Activated naive CD8-positive, alpha-beta T cell treated with anti-CD3 and anti-CD28 coated beads, Interleukin-2, amount 10 ng/mL, durations not matched to agents 7 days and 5 days (primary cell): ENCODE measurements at regions not wholly inside any gene's neighbourhood (a gene's known extent, or its start where the extent isn't known, plus 50 kb on each side); places are given as distances from the start of the nearest gene placed in this dataset.

Experiments
- ATAC-seq: fragments of 150-1000 bp; cut with Tn5 transposase; one replicate; pipeline ENCODE4 v1.10.0; 2021; ENCODE audit warnings: low read depth, moderate library complexity
- POLR2A ChIA-PET: fragments of 350-600 bp; sonication (Branson Sonifier 250); formaldehyde crosslinking; loops from one replicate; lab custom pipeline; 2021; ENCODE audit warnings: antibody characterized with exemption; lab: Charles Lee
- DNase-seq: peaks from one replicate; pipeline ENCODE4 v3.0.0; 2021
- H3K27ac Mint-ChIP-seq: one replicate; pipeline ENCODE4 v1.8.0; 2022; ENCODE audit warnings: mild to moderate bottlenecking, mixed read lengths
- H3K27me3 Mint-ChIP-seq: one replicate; pipeline ENCODE4 v1.8.0; 2022; ENCODE audit warnings: mild to moderate bottlenecking, moderate library complexity, mixed read lengths
- H3K36me3 Mint-ChIP-seq: one replicate; pipeline ENCODE4 v1.8.0; 2021; ENCODE audit warnings: mild to moderate bottlenecking, mixed read lengths
- H3K4me1 Mint-ChIP-seq: one replicate; pipeline ENCODE4 v1.8.0; 2021; ENCODE audit warnings: mixed read lengths
- H3K4me3 Mint-ChIP-seq: one replicate; pipeline ENCODE4 v1.8.0; 2022; ENCODE audit warnings: mild to moderate bottlenecking, moderate library complexity, mixed read lengths
- H3K9me3 Mint-ChIP-seq: one replicate; pipeline ENCODE4 v1.8.0; 2021; ENCODE audit warnings: mixed read lengths

DNA sequence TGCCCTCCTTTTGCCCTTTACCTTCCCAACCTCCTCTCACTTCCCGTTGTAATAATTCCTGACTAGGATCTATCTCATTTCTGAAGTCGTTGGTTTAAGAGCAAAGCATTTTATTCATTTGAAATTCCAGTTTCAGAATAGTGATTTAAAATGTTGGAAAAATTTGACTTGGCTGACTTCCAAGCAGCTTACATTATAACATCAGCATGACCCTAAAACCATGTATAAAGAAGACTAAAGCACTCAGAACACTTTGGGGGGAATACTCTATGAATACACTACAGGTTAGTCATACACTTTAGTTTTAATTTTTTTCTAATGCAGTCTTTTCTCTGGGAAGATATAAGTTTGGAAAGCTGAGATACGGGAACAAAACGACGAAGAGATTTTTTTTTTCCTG is 161.1 kb downstream of the BTG1 start:
- no peak overlapping the region for H3K27ac Mint-ChIP-seq
- H3K27me3 Mint-ChIP-seq = no peaks in the 10 kb centered on the region
- H3K36me3 Mint-ChIP-seq = peaks cover 2% of the 10 kb centered on the region
- DNase-seq (no peak), ATAC-seq (no peak)
- H3K9me3 Mint-ChIP-seq = no peaks in the 10 kb centered on the region
- POLR2A ChIA-PET = interaction anchor here (1.4 kb wide), 1 partner anchor 153 kb away, joined by 4 read pairs; no protein-coding TSS in a partner anchor
- peaks cover 14% of the 10 kb centered on the region for H3K4me1 Mint-ChIP-seq
- H3K4me3 Mint-ChIP-seq = no peak overlapping the region

DNA sequence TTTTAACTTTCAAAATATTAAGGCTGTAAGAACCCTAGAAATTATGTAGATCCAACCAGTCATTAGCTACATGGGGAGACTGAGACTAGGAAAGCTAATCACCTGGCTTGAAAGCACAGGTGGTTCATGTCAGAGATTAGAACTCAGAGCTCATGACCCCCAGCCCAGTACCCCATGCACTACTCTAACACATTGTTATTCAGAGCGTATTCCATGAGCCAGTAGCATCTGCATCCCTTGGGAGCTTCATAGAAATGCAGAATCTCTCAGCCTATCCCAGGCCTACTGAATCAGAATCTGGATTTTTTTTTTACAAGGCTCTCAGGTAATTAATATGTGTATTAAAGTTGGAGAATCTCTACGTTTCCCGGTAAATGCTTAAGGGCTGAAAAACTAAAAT is 161.7 kb downstream of the BTG1 start:
- POLR2A ChIA-PET = interaction anchor here (1.4 kb wide), 1 partner anchor 163 kb away, joined by 3 read pairs; no protein-coding TSS in a partner anchor
- Mint-ChIP-seq H3K4me3 (no peak overlapping the region), H3K27ac (no peak overlapping the region), H3K9me3 (no peaks in the 10 kb centered on the region), H3K36me3 (peaks cover 2% of the 10 kb centered on the region), H3K4me1 (peaks cover 14% of the 10 kb centered on the region), H3K27me3 (no peaks in the 10 kb centered on the region)
- DNase-seq = no peak
- no peak for ATAC-seq

DNA sequence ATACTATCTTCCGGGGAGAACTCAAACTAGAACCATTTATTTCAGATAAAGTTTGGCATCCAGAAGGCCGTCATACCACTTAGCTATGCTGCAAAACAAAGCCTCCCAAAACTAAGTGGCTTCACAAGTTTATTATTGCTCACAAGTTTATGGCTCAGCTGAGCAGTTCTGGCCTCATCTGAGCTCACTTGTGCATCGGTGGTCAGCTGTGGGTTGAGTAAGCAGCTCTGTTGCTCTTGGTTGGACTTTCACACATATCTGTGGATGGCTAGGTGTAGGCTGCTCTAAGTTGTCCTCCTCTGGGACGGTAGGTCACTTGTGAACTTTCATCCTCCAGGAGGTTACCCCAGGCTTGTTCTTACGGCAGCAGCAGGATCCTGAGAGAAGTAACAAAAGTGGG is 162.7 kb downstream of the BTG1 start:
- POLR2A ChIA-PET = interaction anchor here (1.4 kb wide), 2 partner anchors 154 to 164 kb away, joined by 3 read pairs; no protein-coding TSS in a partner anchor
- Mint-ChIP-seq H3K27ac (no peak overlapping the region), H3K27me3 (no peaks in the 10 kb centered on the region), H3K4me3 (no peak overlapping the region), H3K9me3 (peaks cover 1% of the 10 kb centered on the region), H3K4me1 (peaks cover 19% of the 10 kb centered on the region), H3K36me3 (peaks cover 4% of the 10 kb centered on the region)
- ATAC-seq (no peak), DNase-seq (no peak)

DNA sequence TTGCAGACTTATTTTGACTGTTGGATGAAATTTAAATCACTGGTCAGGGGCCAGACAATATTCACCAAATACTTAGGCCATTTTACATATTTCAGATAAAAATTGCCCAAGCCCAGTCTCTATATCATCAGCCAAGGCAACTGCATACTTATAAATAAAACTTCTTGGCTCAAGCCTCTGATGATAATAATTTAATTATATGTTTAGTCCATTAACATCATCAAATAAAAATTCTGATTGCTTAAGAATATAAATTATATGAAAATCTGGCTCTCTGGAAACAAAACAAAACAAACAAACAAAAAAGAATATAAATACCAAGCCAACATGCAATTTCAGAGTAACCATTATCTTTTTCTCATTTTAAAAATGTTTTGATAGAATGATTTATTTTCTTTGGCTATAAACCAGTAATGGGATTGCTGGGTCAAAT is 165.2 kb downstream of the BTG1 start:
- H3K4me3 Mint-ChIP-seq = no peak overlapping the region
- H3K36me3 Mint-ChIP-seq = peaks cover 12% of the 10 kb centered on the region
- peaks cover 13% of the 10 kb centered on the region for H3K4me1 Mint-ChIP-seq
- POLR2A ChIA-PET = no interaction called here
- H3K9me3 Mint-ChIP-seq = peaks cover 5% of the 10 kb centered on the region
- no peak for ATAC-seq
- DNase-seq = no peak
- no peak overlapping the region for H3K27ac Mint-ChIP-seq
- no peaks in the 10 kb centered on the region for H3K27me3 Mint-ChIP-seq

DNA sequence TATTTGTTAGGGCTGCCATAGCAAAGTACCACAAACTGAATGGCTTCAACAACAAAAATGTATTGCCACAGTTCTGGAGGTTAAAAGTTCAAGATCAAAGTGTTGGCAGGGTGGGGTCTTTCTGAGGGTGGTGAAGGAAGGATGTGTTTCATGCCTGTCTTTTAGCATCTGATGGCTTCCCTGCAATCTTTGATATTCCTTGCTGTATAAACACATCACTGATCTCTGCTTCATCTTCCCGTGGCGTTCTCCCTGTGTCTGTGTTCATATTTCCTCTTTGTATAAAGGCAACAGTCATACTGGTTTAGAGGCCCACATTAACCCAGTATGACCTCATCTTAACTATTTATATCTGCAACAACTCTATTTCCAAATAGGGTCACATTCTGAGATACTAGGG is 167.5 kb downstream of the BTG1 start:
- peaks cover 5% of the 10 kb centered on the region for H3K9me3 Mint-ChIP-seq
- no peaks in the 10 kb centered on the region for H3K27me3 Mint-ChIP-seq
- peaks cover 6% of the 10 kb centered on the region for H3K4me1 Mint-ChIP-seq
- DNase-seq = no peak
- H3K36me3 Mint-ChIP-seq = peaks cover 9% of the 10 kb centered on the region
- peak overlapping the region; percentile 2 for H3K4me3 Mint-ChIP-seq
- peak overlapping the region; percentile 50 for H3K27ac Mint-ChIP-seq
- POLR2A ChIA-PET = no interaction called here
- ATAC-seq = peak; percentile 66

GRCh38 chr12:91975891-91976290 is 169.8 kb downstream of the BTG1 start:
- ATAC-seq = no peak
- Mint-ChIP-seq H3K4me3 (no peak overlapping the region), H3K27ac (no peak overlapping the region), H3K4me1 (peaks cover 6% of the 10 kb centered on the region), H3K36me3 (peaks cover 15% of the 10 kb centered on the region), H3K27me3 (no peaks in the 10 kb centered on the region), H3K9me3 (peaks cover 5% of the 10 kb centered on the region)
- POLR2A ChIA-PET = no interaction called here
- no peak for DNase-seq

DNA sequence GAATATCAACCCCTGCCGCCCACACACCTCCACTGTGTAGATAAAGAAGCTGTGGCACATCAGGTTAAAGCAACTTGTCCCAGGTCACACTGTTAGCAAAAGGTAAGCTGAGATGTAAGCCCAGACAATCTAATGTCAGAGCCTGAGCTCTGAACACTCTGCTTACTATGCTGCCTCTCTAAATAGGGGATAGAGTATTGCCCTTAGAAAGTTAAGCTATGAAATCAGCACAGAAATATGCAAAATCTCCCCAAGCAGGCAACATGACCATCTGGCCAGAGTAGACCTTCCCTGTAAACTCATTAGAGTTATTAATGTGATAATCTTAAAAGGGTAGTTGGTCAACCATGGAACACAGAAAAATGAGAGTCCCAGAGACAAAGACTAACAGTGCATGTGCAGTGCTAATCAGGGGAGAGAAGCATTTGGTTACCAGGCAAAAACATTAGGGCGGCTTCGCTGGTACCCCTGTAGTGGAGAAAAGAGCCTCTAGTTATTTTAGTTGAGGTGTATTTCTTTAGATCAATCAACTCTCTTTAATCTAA is 171.0 kb downstream of the BTG1 start:
- Mint-ChIP-seq H3K27me3 (no peaks in the 10 kb centered on the region), H3K36me3 (peaks cover 17% of the 10 kb centered on the region), H3K4me3 (no peak overlapping the region), H3K27ac (no peak overlapping the region), H3K9me3 (peaks cover 9% of the 10 kb centered on the region), H3K4me1 (peaks cover 6% of the 10 kb centered on the region)
- ATAC-seq (no peak), DNase-seq (no peak)
- POLR2A ChIA-PET = no interaction called here

GRCh38 chr12:91973813-91974212 is 171.8 kb downstream of the BTG1 start:
- no peaks in the 10 kb centered on the region for H3K27me3 Mint-ChIP-seq
- H3K36me3 Mint-ChIP-seq = peaks cover 19% of the 10 kb centered on the region
- ATAC-seq (no peak), DNase-seq (no peak)
- peaks cover 12% of the 10 kb centered on the region for H3K9me3 Mint-ChIP-seq
- POLR2A ChIA-PET = no interaction called here
- H3K4me3 Mint-ChIP-seq = no peak overlapping the region
- H3K27ac Mint-ChIP-seq = no peak overlapping the region
- H3K4me1 Mint-ChIP-seq = peaks cover 6% of the 10 kb centered on the region

GRCh38 chr12:91972896-91973295 is 172.8 kb downstream of the BTG1 start:
- H3K36me3 Mint-ChIP-seq = peaks cover 17% of the 10 kb centered on the region
- no peaks in the 10 kb centered on the region for H3K4me1 Mint-ChIP-seq
- H3K27ac Mint-ChIP-seq = no peak overlapping the region
- H3K4me3 Mint-ChIP-seq = no peak overlapping the region
- DNase-seq = no peak
- no peaks in the 10 kb centered on the region for H3K27me3 Mint-ChIP-seq
- ATAC-seq = no peak
- peaks cover 11% of the 10 kb centered on the region for H3K9me3 Mint-ChIP-seq
- POLR2A ChIA-PET = no interaction called here

GRCh38 chr12:91968777-91969171 is 176.9 kb downstream of the BTG1 start:
- peaks cover 12% of the 10 kb centered on the region for H3K36me3 Mint-ChIP-seq
- no peaks in the 10 kb centered on the region for H3K27me3 Mint-ChIP-seq
- POLR2A ChIA-PET = no interaction called here
- H3K9me3 Mint-ChIP-seq = peaks cover 7% of the 10 kb centered on the region
- ATAC-seq = no peak
- no peaks in the 10 kb centered on the region for H3K4me1 Mint-ChIP-seq
- no peak overlapping the region for H3K27ac Mint-ChIP-seq
- no peak for DNase-seq
- no peak overlapping the region for H3K4me3 Mint-ChIP-seq

DNA sequence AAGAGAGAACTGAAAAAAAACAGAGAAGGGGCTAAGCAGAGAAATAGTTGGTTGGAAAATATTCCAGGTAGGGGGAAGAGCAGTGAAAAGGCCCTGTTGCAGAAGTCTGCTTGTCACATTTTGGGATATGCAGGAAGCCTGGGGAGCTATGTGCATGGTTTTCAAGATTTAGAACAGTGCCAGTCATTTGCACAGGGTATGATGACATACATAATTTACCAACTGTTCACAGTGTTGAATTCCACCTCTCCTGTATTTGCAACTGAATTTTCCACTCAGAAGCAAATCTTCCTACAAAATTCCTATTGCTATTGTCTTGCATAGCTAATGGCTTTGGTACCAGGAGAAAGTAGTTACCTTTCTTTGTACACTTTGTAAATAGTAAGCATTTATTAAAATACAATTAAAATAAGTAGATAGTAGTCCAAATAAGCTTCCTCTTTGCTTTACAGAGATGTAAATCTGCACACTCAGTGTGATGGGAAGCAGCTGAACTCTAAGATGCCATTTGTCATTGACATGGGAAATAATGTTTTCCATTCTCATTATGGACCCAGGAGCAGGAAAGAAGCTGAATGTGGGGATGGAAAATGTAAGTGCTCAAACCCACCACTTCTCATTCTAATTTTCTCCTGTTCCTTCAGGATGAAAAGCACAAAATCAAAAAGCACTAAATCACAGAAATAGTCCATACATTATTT is 177.4 kb downstream of the BTG1 start:
- Mint-ChIP-seq H3K36me3 (peaks cover 12% of the 10 kb centered on the region), H3K4me3 (no peak overlapping the region), H3K4me1 (no peaks in the 10 kb centered on the region), H3K9me3 (peaks cover 7% of the 10 kb centered on the region), H3K27ac (no peak overlapping the region), H3K27me3 (no peaks in the 10 kb centered on the region)
- DNase-seq = no peak
- POLR2A ChIA-PET = no interaction called here
- no peak for ATAC-seq

GRCh38 chr12:91967590-91967989 is 178.1 kb downstream of the BTG1 start:
- ATAC-seq = no peak
- POLR2A ChIA-PET = no interaction called here
- Mint-ChIP-seq H3K9me3 (peaks cover 7% of the 10 kb centered on the region), H3K4me1 (no peaks in the 10 kb centered on the region), H3K27me3 (no peaks in the 10 kb centered on the region), H3K27ac (no peak overlapping the region), H3K4me3 (no peak overlapping the region), H3K36me3 (peaks cover 12% of the 10 kb centered on the region)
- no peak for DNase-seq

DNA sequence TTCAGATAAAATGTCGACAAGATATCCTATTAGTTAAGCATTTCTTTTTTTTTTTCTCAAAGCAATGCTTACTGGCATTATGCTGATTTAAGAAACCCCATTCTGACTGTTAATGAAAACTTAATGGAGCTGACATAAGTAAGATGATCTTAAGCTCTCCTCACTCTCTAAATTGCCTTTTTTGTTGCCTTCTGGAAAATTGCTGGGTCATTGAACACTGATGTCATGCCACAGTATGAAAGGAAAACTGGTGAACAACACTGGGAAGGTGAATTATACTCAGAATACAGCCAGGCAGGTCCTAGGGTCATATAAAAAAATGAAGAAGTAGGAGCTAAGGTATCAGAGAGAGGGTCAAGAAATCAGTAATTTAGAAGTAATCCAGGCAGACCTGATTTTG is 179.9 kb downstream of the BTG1 start:
- Mint-ChIP-seq H3K36me3 (peaks cover 10% of the 10 kb centered on the region), H3K9me3 (peaks cover 7% of the 10 kb centered on the region), H3K27ac (no peak overlapping the region), H3K4me1 (no peaks in the 10 kb centered on the region), H3K27me3 (no peaks in the 10 kb centered on the region), H3K4me3 (no peak overlapping the region)
- POLR2A ChIA-PET = interaction anchor here (0.6 kb wide), 1 partner anchor 20 kb away, joined by 3 read pairs; no protein-coding TSS in a partner anchor
- DNase-seq (no peak), ATAC-seq (no peak)

DNA sequence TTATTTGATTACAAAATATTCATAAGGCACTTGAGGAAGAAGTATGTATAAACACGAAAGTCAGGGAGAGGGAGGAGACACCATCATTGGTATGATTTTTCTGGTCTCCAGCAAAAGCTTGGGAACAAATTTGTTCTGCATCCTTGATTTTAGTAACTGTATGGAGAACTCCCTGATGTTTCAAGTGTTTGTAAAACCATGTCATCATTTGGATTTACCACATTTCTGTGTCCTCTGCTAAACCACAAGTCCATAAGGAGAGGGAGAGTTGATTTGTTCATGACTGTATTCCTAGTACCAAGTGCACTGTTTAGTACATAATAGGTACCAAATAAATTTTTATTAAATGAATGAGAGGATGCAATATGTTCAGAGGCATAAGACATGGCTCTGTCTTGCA is 181.1 kb downstream of the BTG1 start:
- POLR2A ChIA-PET = no interaction called here
- Mint-ChIP-seq H3K27me3 (no peaks in the 10 kb centered on the region), H3K36me3 (peaks cover 9% of the 10 kb centered on the region), H3K9me3 (peaks cover 3% of the 10 kb centered on the region), H3K4me3 (no peak overlapping the region), H3K4me1 (no peaks in the 10 kb centered on the region), H3K27ac (no peak overlapping the region)
- DNase-seq = no peak
- ATAC-seq = no peak
